Hepatocyte (in vitro differentiated cells): ENCODE measurements at regions not wholly inside any gene's neighbourhood (a gene's known extent, or its start where the extent isn't known, plus 50 kb on each side); places are given as distances from the start of the nearest gene placed in this dataset.
"Not testable (repeated sequence)": the region's sequence is repeated elsewhere in the genome, so short reads cannot be mapped to it uniquely, and the experiment has no call there.

ENCODE experiments used
- DNase-seq: peaks from one replicate; pipeline ENCODE4 v3.0.0-alpha.2; 2016; ENCODE audit warnings: low spot score
- H2AFZ ChIP-seq: fragments of 200-600 bp; sonication (generic); 2 replicates; pipeline ENCODE4 v1.6.0; 2016; ENCODE audit warnings: antibody characterized with exemption, mild to moderate bottlenecking
- H3K27ac ChIP-seq: fragments of 200-600 bp; sonication (generic); 2 replicates; pipeline ENCODE4 v1.5.1; 2016; ENCODE audit warnings: mild to moderate bottlenecking
- H3K27me3 ChIP-seq: fragments of 200-600 bp; sonication (generic); 2 replicates; pipeline ENCODE4 v1.6.1; 2016
- H3K36me3 ChIP-seq: fragments of 200-600 bp; sonication (generic); replicated peaks from 2 replicates; pipeline ENCODE4 v1.5.1; 2016; ENCODE audit warnings: low read depth; ENCODE audit not compliant: insufficient read depth
- H3K4me1 ChIP-seq: fragments of 200-600 bp; sonication (generic); 2 replicates; pipeline ENCODE4 v1.5.1; 2016; ENCODE audit warnings: mild to moderate bottlenecking, moderate library complexity; ENCODE audit not compliant: insufficient read depth
- H3K4me2 ChIP-seq: fragments of 200-600 bp; sonication (generic); 2 replicates; pipeline ENCODE4 v1.6.0; 2016
- H3K4me3 ChIP-seq: fragments of 200-600 bp; sonication (generic); 2 replicates; pipeline ENCODE4 v1.5.1; 2016; ENCODE audit warnings: mild to moderate bottlenecking
- H3K79me2 ChIP-seq: fragments of 200-600 bp; sonication (generic); 2 replicates; pipeline ENCODE4 v1.6.0; 2017; ENCODE audit warnings: mild to moderate bottlenecking
- H3K9me2 ChIP-seq: fragments of 200-600 bp; sonication (generic); replicated peaks from 2 replicates; pipeline ENCODE4 v1.6.0; 2017; ENCODE audit warnings: mild to moderate bottlenecking; ENCODE audit not compliant: insufficient read depth
- H3K9me3 ChIP-seq: fragments of 200-600 bp; sonication (generic); 2 replicates; pipeline ENCODE4 v1.5.1; 2016; ENCODE audit warnings: low read depth, mild to moderate bottlenecking
- H4K20me1 ChIP-seq: fragments of 200-600 bp; sonication (generic); 2 replicates; pipeline ENCODE4 v1.6.0; 2016; ENCODE audit warnings: mild to moderate bottlenecking; ENCODE audit not compliant: insufficient read depth, poor library complexity, severe bottlenecking
- CTCF ChIP-seq: fragments of 200-600 bp; sonication (generic); IDR thresholded peaks from 2 replicates; pipeline ENCODE4 v1.5.1; 2016; ENCODE audit warnings: antibody characterized with exemption, mild to moderate bottlenecking; ENCODE audit not compliant: poor library complexity
- EZH2 ChIP-seq: fragments of 200-600 bp; sonication (generic); IDR thresholded peaks from 2 replicates; pipeline ENCODE4 v1.6.1; 2016; ENCODE audit warnings: antibody characterized with exemption, mild to moderate bottlenecking, borderline replicate concordance
- EZH2phosphoT487 ChIP-seq: fragments of 200-600 bp; sonication (generic); IDR thresholded peaks from one replicate; pipeline ENCODE4 v1.6.1; 2018; ENCODE audit warnings: antibody characterized with exemption, mild to moderate bottlenecking, low read depth, moderate library complexity; ENCODE audit not compliant: unreplicated experiment, severe bottlenecking
- WGBS: methylation state at CpG from one replicate; pipeline ENCODE4 v1.1.6; 2016; ENCODE audit warnings: low lambda C conversion rate; ENCODE audit errors: missing lambda C conversion rate; 5-methylcytosine and 5-hydroxymethylcytosine counted together

- Histone ChIP-seq H4K20me1 (no peaks in the 10 kb centered on the region), H3K4me3 (no peak overlapping the region), H3K4me1 (no peaks in the 10 kb centered on the region), H3K27ac (no peak overlapping the region), H3K27me3 (no peaks in the 10 kb centered on the region), H3K9me2 (no peaks in the 10 kb centered on the region), H3K36me3 (no peaks in the 10 kb centered on the region), H3K79me2 (no peaks in the 10 kb centered on the region), H3K4me2 (no peak overlapping the region), H2AFZ (no peak overlapping the region), H3K9me3 (no peaks in the 10 kb centered on the region)
- DNase-seq, result no peak
- no peak for TF ChIP-seq EZH2
- TF ChIP-seq CTCF, result no peak
- no peak for TF ChIP-seq EZH2phosphoT487
Observed at GRCh38 chr2:184372484-184372883, 225.8 kb upstream of the ZNF804A start.

GRCh38 chr2:184394642-184395041 lies 203.7 kb upstream of the ZNF804A start:
- Histone ChIP-seq H3K36me3 (no peaks in the 10 kb centered on the region), H3K4me2 (no peak overlapping the region), H2AFZ (no peak overlapping the region), H3K4me3 (no peak overlapping the region), H3K9me3 (no peaks in the 10 kb centered on the region), H3K4me1 (no peaks in the 10 kb centered on the region), H3K9me2 (no peaks in the 10 kb centered on the region), H4K20me1 (no peaks in the 10 kb centered on the region), H3K79me2 (no peaks in the 10 kb centered on the region), H3K27me3 (no peaks in the 10 kb centered on the region), H3K27ac (no peak overlapping the region)
- TF ChIP-seq EZH2phosphoT487 (no peak), CTCF (no peak), EZH2 (no peak)
- no peak for DNase-seq

GRCh38 chr2:184402381-184402780 lies 195.9 kb upstream of the ZNF804A start:
- no peaks in the 10 kb centered on the region for H3K9me3 ChIP-seq
- H3K79me2 ChIP-seq, result no peaks in the 10 kb centered on the region
- no peaks in the 10 kb centered on the region for H3K27me3 ChIP-seq
- no peaks in the 10 kb centered on the region for H3K36me3 ChIP-seq
- DNase-seq, result no peak
- no peak overlapping the region for H3K4me2 ChIP-seq
- H2AFZ ChIP-seq, result no peak overlapping the region
- H4K20me1 ChIP-seq, result no peaks in the 10 kb centered on the region
- H3K4me3 ChIP-seq, result no peak overlapping the region
- H3K9me2 ChIP-seq, result no peaks in the 10 kb centered on the region
- H3K4me1 ChIP-seq, result no peaks in the 10 kb centered on the region
- no peak overlapping the region for H3K27ac ChIP-seq
- TF ChIP-seq EZH2phosphoT487 (no peak), CTCF (no peak), EZH2 (no peak)

- H2AFZ ChIP-seq, H4K20me1 ChIP-seq, H3K36me3 ChIP-seq, H3K27me3 ChIP-seq, H3K4me1 ChIP-seq, H3K9me3 ChIP-seq, H3K4me2 ChIP-seq, H3K79me2 ChIP-seq, DNase-seq, H3K9me2 ChIP-seq, H3K27ac ChIP-seq, H3K4me3 ChIP-seq: not testable (repeated sequence)
- WGBS, result 55% methylated on average over 7 of the region's 7 CpGs
Observed at GRCh38 chr2:184407041-184407630, 191.2 kb upstream of the ZNF804A start.
